ENCODE measurements at regions not wholly inside any gene's neighbourhood (a gene's known extent, or its start where the extent isn't known, plus 50 kb on each side); places are given as distances from the start of the nearest gene placed in this dataset.

- Histone ChIP-seq H3K36me3 (no peaks in the 10 kb centered on the region), H3K4me3 (no peak overlapping the region), H3K27ac (no peak overlapping the region), H3K4me1 (no peaks in the 10 kb centered on the region), H3K27me3 (ENCODE audit: low read depth) (no peaks in the 10 kb centered on the region), H3K9me3 (no peaks in the 10 kb centered on the region)
- intact Hi-C loops (cut with DNase I): no loop called here
- TF ChIP-seq, protein P1, sequence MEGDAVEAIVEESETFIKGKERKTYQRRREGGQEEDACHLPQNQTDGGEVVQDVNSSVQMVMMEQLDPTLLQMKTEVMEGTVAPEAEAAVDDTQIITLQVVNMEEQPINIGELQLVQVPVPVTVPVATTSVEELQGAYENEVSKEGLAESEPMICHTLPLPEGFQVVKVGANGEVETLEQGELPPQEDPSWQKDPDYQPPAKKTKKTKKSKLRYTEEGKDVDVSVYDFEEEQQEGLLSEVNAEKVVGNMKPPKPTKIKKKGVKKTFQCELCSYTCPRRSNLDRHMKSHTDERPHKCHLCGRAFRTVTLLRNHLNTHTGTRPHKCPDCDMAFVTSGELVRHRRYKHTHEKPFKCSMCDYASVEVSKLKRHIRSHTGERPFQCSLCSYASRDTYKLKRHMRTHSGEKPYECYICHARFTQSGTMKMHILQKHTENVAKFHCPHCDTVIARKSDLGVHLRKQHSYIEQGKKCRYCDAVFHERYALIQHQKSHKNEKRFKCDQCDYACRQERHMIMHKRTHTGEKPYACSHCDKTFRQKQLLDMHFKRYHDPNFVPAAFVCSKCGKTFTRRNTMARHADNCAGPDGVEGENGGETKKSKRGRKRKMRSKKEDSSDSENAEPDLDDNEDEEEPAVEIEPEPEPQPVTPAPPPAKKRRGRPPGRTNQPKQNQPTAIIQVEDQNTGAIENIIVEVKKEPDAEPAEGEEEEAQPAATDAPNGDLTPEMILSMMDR (IDR thresholded peaks at IDR 0.05): no peak
- DNase-seq (no peak), ATAC-seq (no peak)
Observed at GRCh38 chr9:105864248-105864898, 170.0 kb downstream of the TMEM38B start.

DNA sequence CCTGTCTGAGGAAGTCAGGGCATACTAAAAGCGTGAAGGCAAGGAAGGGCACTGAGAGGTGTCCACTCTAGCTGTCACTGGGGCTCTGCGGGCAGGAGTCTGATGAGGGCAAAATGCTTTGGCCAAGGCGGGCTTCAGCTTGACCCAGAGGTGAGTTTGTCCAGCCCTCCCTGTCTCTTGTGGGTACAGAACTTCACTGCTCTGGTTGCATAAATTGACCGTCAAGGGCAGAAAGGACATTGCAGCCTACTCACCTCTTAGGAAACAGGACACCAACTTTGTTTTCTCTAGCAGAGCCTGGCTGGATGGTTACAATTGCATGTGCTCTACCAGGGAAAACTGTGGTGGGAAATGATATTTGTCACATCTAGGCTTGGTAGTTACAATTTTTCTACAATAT lies 170.9 kb downstream of the TMEM38B start:
- H3K9me3 ChIP-seq: no peaks in the 10 kb centered on the region
- DNase-seq (no peak), ATAC-seq (no peak)
- no peak overlapping the region for H3K27ac ChIP-seq
- intact Hi-C loops (cut with DNase I): no loop called here
- H3K27me3 ChIP-seq (ENCODE audit: low read depth): no peaks in the 10 kb centered on the region
- H3K4me3 ChIP-seq: no peak overlapping the region
- TF ChIP-seq, protein P1 (IDR thresholded peaks at IDR 0.05): no peak
- H3K4me1 ChIP-seq: no peaks in the 10 kb centered on the region
- H3K36me3 ChIP-seq: no peaks in the 10 kb centered on the region

DNA sequence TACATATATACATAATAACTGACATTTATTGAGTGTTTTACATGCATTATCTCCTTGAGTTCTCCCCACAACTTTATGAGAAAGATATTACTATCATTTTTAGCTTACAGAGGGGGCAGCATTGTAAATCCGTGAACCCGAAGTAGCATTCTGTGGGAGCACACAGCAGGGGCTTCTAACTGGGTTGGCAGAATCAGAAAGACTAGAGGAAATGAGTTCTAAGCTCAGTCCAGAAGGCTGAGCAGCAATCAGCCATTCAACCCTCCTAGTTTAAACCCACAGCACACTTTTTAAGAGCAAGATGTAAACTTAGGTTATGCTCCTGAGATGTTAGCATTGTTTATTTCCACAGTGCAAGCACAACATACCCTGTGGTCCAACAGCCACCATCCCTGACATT lies 177.2 kb downstream of the TMEM38B start:
- H3K4me1 ChIP-seq: no peaks in the 10 kb centered on the region
- ATAC-seq (no peak), DNase-seq (no peak)
- no peaks in the 10 kb centered on the region for H3K36me3 ChIP-seq
- TF ChIP-seq, protein P1 (IDR thresholded peaks at IDR 0.05): no peak
- H3K9me3 ChIP-seq: no peaks in the 10 kb centered on the region
- no peaks in the 10 kb centered on the region for H3K27me3 ChIP-seq (ENCODE audit: low read depth)
- intact Hi-C loops (cut with DNase I): no loop called here
- no peak overlapping the region for H3K27ac ChIP-seq
- H3K4me3 ChIP-seq: no peak overlapping the region

DNA sequence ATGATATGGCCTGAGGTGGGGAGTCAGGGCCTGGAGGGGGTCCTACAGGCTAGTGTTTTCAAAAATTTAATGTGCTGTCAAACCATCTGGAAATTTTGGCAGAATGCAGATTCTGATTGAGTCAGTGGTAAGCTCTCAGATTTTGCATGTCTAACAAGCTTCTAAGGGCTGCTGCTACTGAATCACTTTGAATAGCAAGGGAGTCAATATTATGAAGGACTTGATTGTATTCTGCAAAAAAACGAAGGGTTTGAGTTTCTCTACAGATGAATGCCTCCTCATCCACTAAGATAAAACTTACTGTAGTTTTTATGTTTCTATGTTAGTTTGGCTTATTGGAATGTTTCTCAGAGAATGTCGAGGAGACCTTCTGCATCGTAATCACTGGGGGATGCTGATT lies 179.5 kb downstream of the TMEM38B start:
- ATAC-seq: no peak
- TF ChIP-seq, protein P1 (IDR thresholded peaks at IDR 0.05): no peak
- Histone ChIP-seq H3K4me1 (no peaks in the 10 kb centered on the region), H3K4me3 (no peak overlapping the region), H3K27me3 (ENCODE audit: low read depth) (no peaks in the 10 kb centered on the region), H3K36me3 (no peaks in the 10 kb centered on the region), H3K9me3 (no peaks in the 10 kb centered on the region), H3K27ac (no peak overlapping the region)
- DNase-seq: no peak
- intact Hi-C loops (cut with DNase I): no loop called here

DNA sequence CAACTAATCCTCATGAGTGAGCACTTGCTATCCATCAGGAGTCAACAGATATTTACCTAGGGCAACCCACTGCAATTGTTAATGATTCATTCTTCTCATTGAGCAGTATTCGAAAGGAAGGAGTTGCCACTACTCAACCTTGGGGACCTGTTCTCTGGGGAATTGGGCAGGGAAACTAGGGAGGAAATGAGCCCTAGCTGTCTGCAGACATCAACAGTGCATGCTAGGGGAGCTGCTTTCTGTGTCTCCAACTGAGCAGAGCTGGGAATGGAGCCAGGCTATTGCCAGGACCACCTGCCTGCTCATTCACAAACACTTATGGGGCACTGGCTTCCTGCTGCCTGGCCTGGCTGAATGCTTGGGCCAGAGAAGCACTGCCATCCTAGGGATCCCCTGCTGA lies 183.4 kb downstream of the TMEM38B start:
- intact Hi-C loops (cut with DNase I): no loop called here
- H3K27me3 ChIP-seq (ENCODE audit: low read depth): no peaks in the 10 kb centered on the region
- H3K36me3 ChIP-seq: no peaks in the 10 kb centered on the region
- no peak overlapping the region for H3K27ac ChIP-seq
- ATAC-seq (no peak), DNase-seq (no peak)
- TF ChIP-seq, protein P1 (IDR thresholded peaks at IDR 0.05): no peak
- H3K4me1 ChIP-seq: no peaks in the 10 kb centered on the region
- H3K9me3 ChIP-seq: no peaks in the 10 kb centered on the region
- H3K4me3 ChIP-seq: no peak overlapping the region
